ENCODE measurements at regions not wholly inside any gene's neighbourhood (a gene's known extent, or its start where the extent isn't known, plus 50 kb on each side); places are given as distances from the start of the nearest gene placed in this dataset.

GRCh38 chr4:26080870-26081628 lies 167.0 kb downstream of the SMIM20 start:
- TF ChIP-seq CTCF (IDR thresholded peaks at IDR 0.05): no peak
- no peak for TF ChIP-seq POLR2AphosphoS5 (IDR thresholded peaks at IDR 0.05; ENCODE audit: insufficient read depth in 1 of 2, low read depth in 1 of 2)

Data from vagina (tissue), 2 donors.